Keratinocyte (primary cell): ENCODE measurements at regions not wholly inside any gene's neighbourhood (a gene's known extent, or its start where the extent isn't known, plus 50 kb on each side); places are given as distances from the start of the nearest gene placed in this dataset.

ENCODE experiments used
- DNase-seq: peaks from one replicate; pipeline ENCODE4 v3.0.0-alpha.2; 2011; ENCODE audit warnings: low read depth, missing footprints, low spot score
- FAIRE-seq: peaks from 2 replicates; lab custom pipeline; 2011; peaks lifted over from hg19 to GRCh38; lab: Jason Lieb, UNC
- H2AFZ ChIP-seq: 2 replicates; pipeline ENCODE4 v1.6.0; 2012; ENCODE audit warnings: low read length, control low read depth, inconsistent platforms; ENCODE audit not compliant: control insufficient read depth
- H3K27ac ChIP-seq: 2 replicates; pipeline ENCODE4 v1.5.1; 2011; ENCODE audit warnings: low read length; ENCODE audit not compliant: control insufficient read depth, insufficient read depth
- H3K27me3 ChIP-seq: 3 replicates; pipeline ENCODE4 v1.6.0; 2011; ENCODE audit warnings: low read length; ENCODE audit not compliant: control insufficient read depth, insufficient read depth; ENCODE audit errors: extremely low read depth
- H3K36me3 ChIP-seq, 2 experiments: 2 replicates in 1 of 2; 3 replicates in 1 of 2; pipeline ENCODE4 v1.5.1; 2011; ENCODE audit warnings: low read length in 2 of 2, mild to moderate bottlenecking in 1 of 2; ENCODE audit not compliant: control insufficient read depth in 2 of 2, insufficient read depth in 2 of 2; ENCODE audit errors: extremely low read depth in 1 of 2
- H3K4me1 ChIP-seq: 3 replicates; pipeline ENCODE4 v1.5.1; 2011; ENCODE audit warnings: low read length; ENCODE audit not compliant: control insufficient read depth, insufficient read depth; ENCODE audit errors: extremely low read depth
- H3K4me2 ChIP-seq: 3 replicates; pipeline ENCODE4 v1.6.0; 2011; ENCODE audit warnings: low read depth, low read length; ENCODE audit not compliant: control insufficient read depth, insufficient read depth; ENCODE audit errors: extremely low read depth
- H3K4me3 ChIP-seq, 3 experiments: fragments of 200-600 bp in 1 of 3; sonication (generic) in 1 of 3; 2 replicates in 2 of 3; 3 replicates in 1 of 3; pipeline ENCODE4 v1.5.1; 2011 to 2016; ENCODE audit warnings: low read length in 3 of 3, mild to moderate bottlenecking in 3 of 3, control low read depth in 2 of 3, inconsistent platforms in 1 of 3, low read depth in 1 of 3, mixed read lengths in 1 of 3, mixed run types in 1 of 3, moderate library complexity in 1 of 3; ENCODE audit not compliant: control insufficient read depth in 2 of 3, insufficient read depth in 2 of 3; ENCODE audit errors: extremely low read depth in 1 of 3
- H3K79me2 ChIP-seq: 2 replicates; pipeline ENCODE4 v1.6.0; 2012; ENCODE audit warnings: low read length; ENCODE audit not compliant: control insufficient read depth, insufficient read depth
- H3K9ac ChIP-seq: 3 replicates; pipeline ENCODE4 v1.6.0; 2011; ENCODE audit warnings: low read length; ENCODE audit not compliant: control insufficient read depth, insufficient read depth; ENCODE audit errors: extremely low read depth
- H3K9me1 ChIP-seq: 3 replicates; pipeline ENCODE4 v1.6.0; 2011; ENCODE audit warnings: low read length; ENCODE audit not compliant: control insufficient read depth, insufficient read depth; ENCODE audit errors: extremely low read depth
- H3K9me3 ChIP-seq: 2 replicates; pipeline ENCODE4 v1.5.1; 2012; ENCODE audit warnings: low read depth, low read length; ENCODE audit not compliant: control insufficient read depth
- H4K20me1 ChIP-seq: 3 replicates; pipeline ENCODE4 v1.6.0; 2011; ENCODE audit warnings: low read length; ENCODE audit not compliant: control insufficient read depth, insufficient read depth; ENCODE audit errors: extremely low read depth
- EZH2 ChIP-seq: IDR thresholded peaks from one replicate; pipeline ENCODE4 v1.6.1; 2012; ENCODE audit warnings: inconsistent platforms, mild to moderate bottlenecking, low read length, moderate library complexity
- dilution Hi-C: fragments of 300-500 bp; cut with MboI; formaldehyde crosslinking; loops from one replicate; pipeline ENCODE4 v1.7.0; 2020; ENCODE audit warnings: low sequenced_read_pairs; ENCODE audit not compliant: extremely low pct_ligation_motif_present
- TF ChIP-seq, protein P1 (sequence below), 3 experiments: IDR thresholded peaks in 1 of 3; conservative IDR thresholded peaks in 1 of 3; optimal IDR thresholded peaks in 1 of 3; 2 replicates in 2 of 3; 3 replicates in 1 of 3; pipeline versions ENCODE3 to v1.5.1; 2011; ENCODE audit warnings: low read length in 3 of 3, mild to moderate bottlenecking in 3 of 3, moderate library complexity in 2 of 3, control low read depth in 1 of 3, inconsistent platforms in 1 of 3; ENCODE audit not compliant: insufficient read depth in 2 of 3; ENCODE audit errors: extremely low read depth in 1 of 3

DNA sequence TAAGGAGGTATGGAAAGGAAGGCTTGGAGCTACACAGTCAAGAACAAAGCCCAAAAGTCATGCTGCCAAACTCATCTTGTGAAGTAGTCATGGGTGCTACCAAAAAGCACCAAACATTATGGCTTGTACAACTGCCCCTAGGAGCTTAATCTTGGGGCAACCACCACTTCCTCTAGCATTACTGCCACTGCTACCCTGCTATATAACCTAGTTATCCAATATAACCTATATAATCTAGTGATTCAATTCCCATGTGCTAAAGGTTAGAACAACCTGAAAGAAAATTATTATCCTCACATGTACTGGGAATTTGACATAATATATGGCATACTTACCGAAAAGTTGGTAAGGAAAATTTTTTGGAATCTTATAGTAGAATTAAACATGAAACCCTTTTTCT, 102.6 kb upstream of the RBBP8 start:
- no peak for FAIRE-seq
- no peak overlapping the region for H3K27ac ChIP-seq

DNA sequence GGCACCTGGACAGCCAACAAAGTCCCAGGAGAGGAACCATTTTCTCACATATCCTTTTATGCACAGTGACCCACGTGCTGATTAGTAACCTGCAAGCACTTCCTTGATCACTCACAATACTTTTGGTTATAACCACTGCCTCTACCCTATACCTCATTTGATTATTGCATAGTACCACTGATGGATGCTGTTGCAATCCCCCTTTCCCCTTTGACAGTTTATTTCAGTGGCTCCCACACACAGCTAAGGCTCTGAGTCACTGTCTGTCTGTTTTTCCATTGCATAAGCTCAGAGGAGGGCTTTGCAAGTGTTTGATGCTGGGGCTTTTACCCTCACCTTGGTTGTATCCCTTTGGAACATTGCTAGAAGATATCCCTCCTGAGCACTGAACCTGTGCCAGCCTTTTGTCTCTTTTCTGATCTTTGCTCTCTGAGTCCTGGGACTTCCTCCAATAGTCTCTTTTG, 101.7 kb upstream of the RBBP8 start:
- Histone ChIP-seq H4K20me1 (no peaks in the 10 kb centered on the region), H3K4me2 (no peak overlapping the region), H3K9ac (no peak overlapping the region), H3K4me3 (no peak overlapping the region), H3K4me1 (peaks cover 36% of the 10 kb centered on the region), H3K27ac (peak overlapping the region; percentile 27), H3K9me1 (no peaks in the 10 kb centered on the region), H3K79me2 (no peaks in the 10 kb centered on the region), H2AFZ (no peak overlapping the region), H3K36me3 (no peaks in the 10 kb centered on the region), H3K27me3 (no peaks in the 10 kb centered on the region), H3K9me3 (no peaks in the 10 kb centered on the region)
- FAIRE-seq: peak; percentile 69
- no peak for TF ChIP-seq EZH2
- TF ChIP-seq, protein P1, sequence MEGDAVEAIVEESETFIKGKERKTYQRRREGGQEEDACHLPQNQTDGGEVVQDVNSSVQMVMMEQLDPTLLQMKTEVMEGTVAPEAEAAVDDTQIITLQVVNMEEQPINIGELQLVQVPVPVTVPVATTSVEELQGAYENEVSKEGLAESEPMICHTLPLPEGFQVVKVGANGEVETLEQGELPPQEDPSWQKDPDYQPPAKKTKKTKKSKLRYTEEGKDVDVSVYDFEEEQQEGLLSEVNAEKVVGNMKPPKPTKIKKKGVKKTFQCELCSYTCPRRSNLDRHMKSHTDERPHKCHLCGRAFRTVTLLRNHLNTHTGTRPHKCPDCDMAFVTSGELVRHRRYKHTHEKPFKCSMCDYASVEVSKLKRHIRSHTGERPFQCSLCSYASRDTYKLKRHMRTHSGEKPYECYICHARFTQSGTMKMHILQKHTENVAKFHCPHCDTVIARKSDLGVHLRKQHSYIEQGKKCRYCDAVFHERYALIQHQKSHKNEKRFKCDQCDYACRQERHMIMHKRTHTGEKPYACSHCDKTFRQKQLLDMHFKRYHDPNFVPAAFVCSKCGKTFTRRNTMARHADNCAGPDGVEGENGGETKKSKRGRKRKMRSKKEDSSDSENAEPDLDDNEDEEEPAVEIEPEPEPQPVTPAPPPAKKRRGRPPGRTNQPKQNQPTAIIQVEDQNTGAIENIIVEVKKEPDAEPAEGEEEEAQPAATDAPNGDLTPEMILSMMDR (optimal IDR thresholded peaks at IDR 0.05 in 1 of 3, IDR thresholded peaks at IDR 0.05 in 1 of 3, conservative IDR thresholded peaks at IDR 0.05 in 1 of 3; ENCODE audit: extremely low read depth in 1 of 3, insufficient read depth in 2 of 3, low read length in 3 of 3): no peak
- no peak for DNase-seq
- dilution Hi-C loops: no loop called here

More for the DNA sequence above, 102.6 kb upstream of the RBBP8 start:
- Histone ChIP-seq H4K20me1 (no peaks in the 10 kb centered on the region), H3K9ac (no peak overlapping the region), H3K9me1 (no peaks in the 10 kb centered on the region), H3K36me3 (no peaks in the 10 kb centered on the region), H3K27me3 (no peaks in the 10 kb centered on the region), H3K4me2 (no peak overlapping the region), H3K4me3 (no peak overlapping the region), H2AFZ (no peak overlapping the region), H3K4me1 (peaks cover 46% of the 10 kb centered on the region), H3K9me3 (no peaks in the 10 kb centered on the region), H3K79me2 (no peaks in the 10 kb centered on the region)
- dilution Hi-C loops: no loop called here
- DNase-seq: no peak
- no peak for TF ChIP-seq EZH2
- TF ChIP-seq, protein P1 (optimal IDR thresholded peaks at IDR 0.05 in 1 of 3, IDR thresholded peaks at IDR 0.05 in 1 of 3, conservative IDR thresholded peaks at IDR 0.05 in 1 of 3; ENCODE audit: extremely low read depth in 1 of 3, insufficient read depth in 2 of 3, low read length in 3 of 3): no peak
